SK-N-SH (cell line): ENCODE measurements at regions not wholly inside any gene's neighbourhood (a gene's known extent, or its start where the extent isn't known, plus 50 kb on each side); places are given as distances from the start of the nearest gene placed in this dataset.

Source experiments
- FOXM1 ChIP-seq: IDR thresholded peaks from 2 replicates; pipeline ENCODE4 v1.4.0; 2012; ENCODE audit warnings: low read depth, mild to moderate bottlenecking
- MXI1 ChIP-seq: IDR thresholded peaks from 2 replicates; pipeline ENCODE4 v1.6.1; 2012; ENCODE audit warnings: mild to moderate bottlenecking, low read depth, low read length, improper control_type of control experiment
- POLR2AphosphoS5 ChIP-seq: IDR thresholded peaks from 2 replicates; pipeline ENCODE4 v1.6.1; 2012; ENCODE audit warnings: low read depth, low read length
- RAD21 ChIP-seq: IDR thresholded peaks from 2 replicates; pipeline ENCODE4 v1.6.1; 2012; ENCODE audit warnings: mild to moderate bottlenecking, low read length
- RFX5 ChIP-seq: IDR thresholded peaks from 2 replicates; pipeline ENCODE4 v1.6.1; 2012; ENCODE audit warnings: mild to moderate bottlenecking, improper control_type of control experiment, low read length
- TAF1 ChIP-seq: IDR thresholded peaks from 2 replicates; pipeline ENCODE4 v1.6.1; 2012; ENCODE audit warnings: low read depth, mild to moderate bottlenecking, low read length, moderate library complexity, borderline replicate concordance
- TF ChIP-seq, protein P1 (sequence below): IDR thresholded peaks from 2 replicates; pipeline ENCODE4 v1.4.0; 2012; ENCODE audit warnings: low read depth
- TF ChIP-seq, protein P2 (sequence below): fragments of 200-600 bp; sonication (generic); IDR thresholded peaks from 2 replicates; pipeline ENCODE4 v1.6.1; 2017; ENCODE audit warnings: antibody characterized with exemption, mild to moderate bottlenecking, moderate library complexity
- TF ChIP-seq, protein P3 (sequence below): IDR thresholded peaks from 2 replicates; pipeline ENCODE4 v1.4.0; 2012; ENCODE audit warnings: low read depth, borderline replicate concordance

DNA sequence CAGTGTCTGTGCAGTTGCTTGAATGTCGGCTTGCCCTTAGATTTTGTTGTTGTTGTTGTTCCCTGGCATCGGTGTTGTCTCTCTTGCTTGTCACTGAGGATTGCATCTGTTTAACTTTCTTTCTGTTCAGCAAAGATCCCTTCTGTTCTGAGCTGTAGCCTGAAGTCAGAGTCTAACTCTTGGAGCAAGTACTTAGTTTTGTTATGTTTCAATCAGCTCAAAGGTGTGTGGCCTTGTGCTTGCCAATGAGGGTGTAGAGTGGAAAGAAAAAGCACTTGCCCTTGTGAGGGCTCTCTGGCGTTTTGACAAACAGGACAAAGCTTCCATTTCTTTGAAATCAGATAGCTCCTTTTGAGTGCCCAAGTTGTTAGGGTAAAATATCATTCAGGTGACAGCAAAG, 757.1 kb upstream of the CDH7 start:
- TF ChIP-seq RAD21 = no peak
- TF ChIP-seq FOXM1 = no peak
- no peak for TF ChIP-seq MXI1
- TF ChIP-seq, protein P1, sequence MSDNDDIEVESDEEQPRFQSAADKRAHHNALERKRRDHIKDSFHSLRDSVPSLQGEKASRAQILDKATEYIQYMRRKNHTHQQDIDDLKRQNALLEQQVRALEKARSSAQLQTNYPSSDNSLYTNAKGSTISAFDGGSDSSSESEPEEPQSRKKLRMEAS = no peak
- TF ChIP-seq, protein P2, sequence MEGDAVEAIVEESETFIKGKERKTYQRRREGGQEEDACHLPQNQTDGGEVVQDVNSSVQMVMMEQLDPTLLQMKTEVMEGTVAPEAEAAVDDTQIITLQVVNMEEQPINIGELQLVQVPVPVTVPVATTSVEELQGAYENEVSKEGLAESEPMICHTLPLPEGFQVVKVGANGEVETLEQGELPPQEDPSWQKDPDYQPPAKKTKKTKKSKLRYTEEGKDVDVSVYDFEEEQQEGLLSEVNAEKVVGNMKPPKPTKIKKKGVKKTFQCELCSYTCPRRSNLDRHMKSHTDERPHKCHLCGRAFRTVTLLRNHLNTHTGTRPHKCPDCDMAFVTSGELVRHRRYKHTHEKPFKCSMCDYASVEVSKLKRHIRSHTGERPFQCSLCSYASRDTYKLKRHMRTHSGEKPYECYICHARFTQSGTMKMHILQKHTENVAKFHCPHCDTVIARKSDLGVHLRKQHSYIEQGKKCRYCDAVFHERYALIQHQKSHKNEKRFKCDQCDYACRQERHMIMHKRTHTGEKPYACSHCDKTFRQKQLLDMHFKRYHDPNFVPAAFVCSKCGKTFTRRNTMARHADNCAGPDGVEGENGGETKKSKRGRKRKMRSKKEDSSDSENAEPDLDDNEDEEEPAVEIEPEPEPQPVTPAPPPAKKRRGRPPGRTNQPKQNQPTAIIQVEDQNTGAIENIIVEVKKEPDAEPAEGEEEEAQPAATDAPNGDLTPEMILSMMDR = no peak
- TF ChIP-seq, protein P3, sequence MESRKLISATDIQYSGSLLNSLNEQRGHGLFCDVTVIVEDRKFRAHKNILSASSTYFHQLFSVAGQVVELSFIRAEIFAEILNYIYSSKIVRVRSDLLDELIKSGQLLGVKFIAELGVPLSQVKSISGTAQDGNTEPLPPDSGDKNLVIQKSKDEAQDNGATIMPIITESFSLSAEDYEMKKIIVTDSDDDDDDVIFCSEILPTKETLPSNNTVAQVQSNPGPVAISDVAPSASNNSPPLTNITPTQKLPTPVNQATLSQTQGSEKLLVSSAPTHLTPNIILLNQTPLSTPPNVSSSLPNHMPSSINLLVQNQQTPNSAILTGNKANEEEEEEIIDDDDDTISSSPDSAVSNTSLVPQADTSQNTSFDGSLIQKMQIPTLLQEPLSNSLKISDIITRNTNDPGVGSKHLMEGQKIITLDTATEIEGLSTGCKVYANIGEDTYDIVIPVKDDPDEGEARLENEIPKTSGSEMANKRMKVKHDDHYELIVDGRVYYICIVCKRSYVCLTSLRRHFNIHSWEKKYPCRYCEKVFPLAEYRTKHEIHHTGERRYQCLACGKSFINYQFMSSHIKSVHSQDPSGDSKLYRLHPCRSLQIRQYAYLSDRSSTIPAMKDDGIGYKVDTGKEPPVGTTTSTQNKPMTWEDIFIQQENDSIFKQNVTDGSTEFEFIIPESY = no peak
- no peak for TF ChIP-seq RFX5
- TF ChIP-seq POLR2AphosphoS5 = no peak
- no peak for TF ChIP-seq TAF1
